Posterior vena cava (tissue), 2 donors: ENCODE measurements at regions not wholly inside any gene's neighbourhood (a gene's known extent, or its start where the extent isn't known, plus 50 kb on each side); places are given as distances from the start of the nearest gene placed in this dataset.

ENCODE experiments used
- DNase-seq: peaks from one replicate; pipeline ENCODE4 v3.0.0-alpha.2; 2020; ENCODE audit warnings: low spot score
- intact Hi-C, 2 donors: fragments of 100-400 bp; cut with DNase I; formaldehyde crosslinking; loops; one replicate each; pipeline versions ENCODE4 v1.14.1 to v1.14.2; 2022 to 2023
- donor health status: DM: yes; HTN: yes; CAD: no.
- donor health status: DM: yes; HTN: yes; CAD: no.

DNA sequence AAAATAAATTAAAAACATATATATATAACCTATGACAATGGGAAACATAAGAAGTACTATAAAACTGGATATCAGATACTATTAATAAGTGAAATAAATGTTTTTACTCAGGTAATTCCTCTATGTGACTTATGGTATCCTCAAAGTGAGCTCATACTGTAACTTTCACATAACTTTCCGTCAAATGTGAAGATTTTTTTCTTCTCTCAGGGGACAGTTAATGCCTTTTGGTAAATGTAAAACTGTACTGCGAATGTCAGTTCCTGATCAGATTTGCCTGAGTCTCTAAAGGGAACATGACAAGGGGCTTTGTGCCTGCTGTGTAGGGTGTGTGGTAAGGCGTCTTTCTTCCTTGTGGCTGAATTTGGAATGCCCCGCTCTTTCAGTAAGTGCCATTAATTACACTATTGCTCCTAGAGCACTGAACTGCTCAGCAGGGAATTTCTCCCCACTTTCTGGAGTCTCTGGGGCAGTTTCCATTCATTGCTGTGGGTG is 271.8 kb downstream of the PRL start:
- DNase-seq: no peak
- intact Hi-C loops: no loop called here

DNA sequence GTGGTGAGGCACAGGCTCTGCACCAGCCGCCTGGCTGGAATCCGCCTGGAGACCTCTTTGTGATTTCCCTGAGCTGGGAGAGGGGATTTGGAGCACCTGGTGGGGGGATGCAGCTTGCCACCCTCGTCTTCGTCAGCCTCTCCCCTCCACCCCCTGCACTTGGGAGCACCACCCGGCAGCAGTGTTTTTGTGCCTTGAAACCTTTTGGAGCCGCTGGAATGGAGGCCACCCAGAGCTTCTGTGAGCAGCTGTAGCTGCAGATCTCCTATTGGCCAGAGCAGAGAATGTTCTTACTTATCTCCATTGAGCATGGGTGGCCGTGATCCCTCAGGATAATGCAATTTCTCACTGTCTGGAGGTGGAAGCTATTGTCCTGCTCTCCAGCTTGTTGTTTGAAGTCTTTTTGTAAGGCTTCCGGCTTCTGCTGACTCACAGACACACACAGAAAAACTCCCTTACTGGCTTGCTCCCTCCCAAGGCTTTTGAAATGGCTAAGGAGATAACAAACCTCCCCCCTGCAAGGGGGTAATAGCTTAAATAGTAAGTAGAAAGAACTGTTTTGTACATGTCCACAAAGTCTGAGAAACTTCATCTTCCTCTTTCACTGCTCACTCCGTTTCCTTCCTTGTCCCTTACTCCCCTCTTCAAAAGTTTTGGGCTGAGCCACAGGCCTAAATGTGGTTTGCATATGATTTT is 271.2 kb downstream of the PRL start:
- intact Hi-C loops: no loop called here

DNA sequence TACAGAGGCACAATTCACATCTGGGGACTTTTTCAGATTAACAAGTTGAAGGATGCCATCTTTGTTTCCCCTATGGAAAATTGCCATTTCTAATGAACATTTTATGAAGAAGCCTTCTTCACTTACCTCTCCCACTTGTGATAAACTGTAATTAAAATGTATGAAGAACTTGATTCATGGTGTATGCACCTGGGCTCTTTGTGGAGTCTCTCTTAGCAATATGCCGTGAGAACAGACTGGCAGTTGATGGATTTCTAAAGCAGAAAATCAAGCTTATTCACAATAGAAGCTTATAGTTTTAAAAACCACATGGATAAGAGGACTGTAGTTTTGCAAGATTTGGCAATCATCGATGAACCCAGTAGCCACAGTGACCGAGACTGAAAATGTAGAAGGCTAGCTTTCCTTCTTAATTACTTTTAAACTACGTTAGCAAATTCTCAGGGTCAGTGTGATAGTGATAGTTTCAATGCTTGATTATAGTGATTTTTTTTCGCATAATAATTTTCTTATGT is 270.6 kb downstream of the PRL start:
- DNase-seq: no peak
- intact Hi-C loops: no loop called here

More for the DNA sequence above, 271.2 kb downstream of the PRL start:
- DNase-seq: no peak

DNA sequence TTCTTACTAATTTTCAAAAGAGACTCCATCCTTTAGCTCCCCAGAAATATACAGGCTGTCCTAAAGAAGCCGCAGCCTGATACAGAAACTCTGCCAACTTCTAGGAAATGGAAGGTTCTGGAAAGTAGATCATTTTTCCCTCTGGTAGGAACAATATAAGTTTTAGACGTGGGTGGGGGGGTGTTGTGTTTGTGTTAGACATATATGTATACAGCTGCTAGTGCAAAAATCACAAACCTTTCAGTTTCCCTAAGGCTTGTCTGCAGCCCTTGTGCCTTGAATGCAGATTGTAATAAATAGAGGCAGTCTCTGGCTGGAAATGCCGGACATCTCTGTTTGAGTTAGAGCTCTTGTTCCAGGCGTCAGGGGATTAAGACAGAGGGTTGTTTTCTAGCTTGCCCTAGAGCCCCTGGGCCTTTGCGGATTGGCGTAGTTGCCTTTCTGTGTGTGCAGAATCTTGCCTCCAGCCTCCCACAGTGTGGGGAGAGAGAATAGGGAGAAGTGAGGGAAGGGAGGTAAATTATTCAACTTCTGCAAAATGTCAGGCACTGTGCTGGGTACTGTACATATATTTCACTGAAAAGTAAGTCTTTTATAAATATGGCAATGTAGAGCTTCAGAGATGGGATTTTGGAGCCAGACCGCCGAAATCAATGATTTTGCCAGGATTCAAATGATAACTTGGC is 269.7 kb downstream of the PRL start:
- DNase-seq: no peak
- intact Hi-C loops: no loop called here

DNA sequence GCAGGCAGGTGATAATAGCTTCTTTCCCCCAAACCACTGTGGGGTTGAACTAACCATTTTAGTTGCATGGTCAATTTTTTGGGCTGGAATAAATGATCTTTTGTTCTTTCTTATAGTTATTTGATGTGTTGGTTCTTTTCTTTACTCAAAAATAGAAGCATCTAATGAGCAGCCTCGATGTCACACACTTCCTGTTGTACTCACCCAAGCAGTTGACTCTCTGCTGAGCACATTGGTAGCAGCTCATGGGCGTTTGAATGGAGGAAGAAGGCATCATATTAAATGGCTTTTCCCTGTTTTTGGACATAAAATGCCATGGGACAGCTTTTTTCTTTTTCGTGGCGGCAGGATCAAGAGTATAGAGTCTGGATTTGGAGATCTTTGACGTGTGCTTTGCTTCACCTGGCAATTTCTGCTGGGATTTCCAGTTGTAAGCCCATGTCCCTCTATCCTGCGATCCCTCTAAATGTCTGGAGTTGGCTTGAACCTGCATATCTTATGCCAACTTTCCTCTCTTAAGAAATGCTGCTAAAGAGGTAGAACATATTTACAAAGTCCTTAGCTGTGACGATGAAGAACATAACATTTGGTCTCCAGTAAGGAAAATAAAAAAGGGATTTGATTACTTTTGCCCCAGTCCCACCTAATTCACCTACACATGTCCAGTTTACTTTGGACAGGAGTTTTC is 268.3 kb downstream of the PRL start:
- DNase-seq: no peak
- intact Hi-C loops: no loop called here

DNA sequence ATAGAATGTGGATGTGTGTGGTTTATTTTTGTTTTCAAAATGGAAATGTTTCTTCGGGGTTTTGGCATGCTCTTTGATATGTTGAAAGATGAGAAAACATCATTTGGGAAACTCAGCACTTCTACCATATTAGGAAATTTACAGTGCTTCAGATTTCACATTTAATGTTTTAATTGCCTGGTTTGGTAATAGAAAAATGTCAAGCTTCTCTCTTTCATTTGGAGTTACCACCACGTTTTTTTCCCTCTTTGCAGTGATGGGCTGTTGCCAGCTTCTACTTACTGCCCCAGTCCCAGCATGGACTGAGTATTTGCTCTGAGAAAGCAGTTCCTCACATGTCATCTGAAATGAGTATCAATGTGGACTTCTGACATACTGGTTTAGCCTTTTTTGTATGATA is 267.7 kb downstream of the PRL start:
- DNase-seq: no peak
- intact Hi-C loops: no loop called here

DNA sequence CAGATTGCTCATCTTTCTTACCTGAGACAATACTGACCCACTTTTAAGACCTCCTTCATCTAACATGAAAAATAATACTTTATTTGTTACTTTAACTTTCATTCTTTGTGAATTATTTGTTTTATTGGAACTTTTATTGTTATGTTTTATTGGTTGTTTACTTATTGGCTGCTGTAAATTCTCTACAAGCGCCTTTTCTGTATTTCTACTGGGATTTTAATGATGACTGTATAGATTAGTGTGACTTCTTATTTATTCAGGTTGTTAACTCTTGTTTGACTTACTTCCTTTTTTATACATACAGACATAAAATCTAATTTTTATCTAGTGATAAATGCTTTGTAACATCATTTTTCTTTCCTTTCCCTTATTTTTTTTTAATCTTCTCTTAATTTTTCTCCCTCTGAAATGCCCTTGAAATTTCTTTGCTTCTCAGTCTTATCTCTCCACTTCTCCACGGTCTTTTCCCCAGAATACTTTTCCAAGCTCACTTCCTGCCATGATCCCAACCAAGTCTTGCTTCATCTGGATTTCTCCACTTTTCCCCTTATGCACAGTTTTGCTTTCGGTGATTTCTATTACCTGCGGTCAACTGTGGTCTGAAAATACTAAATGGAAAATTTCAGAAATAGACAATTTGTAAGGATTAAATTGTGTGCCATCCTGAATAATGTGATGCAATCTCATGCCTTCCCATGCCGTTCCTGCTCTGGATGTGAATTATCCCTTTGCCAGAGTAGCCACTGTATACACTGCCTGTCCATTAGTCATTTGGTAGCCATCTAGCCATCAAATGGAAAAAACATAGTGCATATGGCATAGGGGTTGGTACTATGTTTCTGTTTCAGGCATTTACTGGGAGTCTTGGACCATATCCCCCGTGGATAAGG is 265.9 kb downstream of the PRL start:
- no peak for DNase-seq
- intact Hi-C loops: no loop called here

DNA sequence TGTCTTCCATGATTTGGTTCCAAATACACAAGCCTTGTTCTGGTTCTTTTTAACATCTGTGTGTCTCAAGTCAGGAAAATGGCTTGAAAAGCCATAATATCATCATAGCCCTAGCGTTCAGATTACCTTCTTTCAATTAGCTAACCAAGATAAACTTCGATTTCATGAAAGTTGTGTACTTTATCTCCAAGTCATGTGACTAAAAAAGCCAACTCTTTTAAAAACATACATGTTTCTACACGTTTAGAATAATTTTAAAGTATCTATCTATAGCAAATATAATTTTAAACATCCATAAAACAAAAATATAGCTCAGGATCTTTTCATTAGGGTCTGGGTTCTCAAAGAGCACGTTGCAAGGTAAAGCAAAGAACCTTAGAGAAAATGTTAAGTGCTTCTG is 261.1 kb downstream of the PRL start:
- intact Hi-C loops: no loop called here
- DNase-seq: no peak

DNA sequence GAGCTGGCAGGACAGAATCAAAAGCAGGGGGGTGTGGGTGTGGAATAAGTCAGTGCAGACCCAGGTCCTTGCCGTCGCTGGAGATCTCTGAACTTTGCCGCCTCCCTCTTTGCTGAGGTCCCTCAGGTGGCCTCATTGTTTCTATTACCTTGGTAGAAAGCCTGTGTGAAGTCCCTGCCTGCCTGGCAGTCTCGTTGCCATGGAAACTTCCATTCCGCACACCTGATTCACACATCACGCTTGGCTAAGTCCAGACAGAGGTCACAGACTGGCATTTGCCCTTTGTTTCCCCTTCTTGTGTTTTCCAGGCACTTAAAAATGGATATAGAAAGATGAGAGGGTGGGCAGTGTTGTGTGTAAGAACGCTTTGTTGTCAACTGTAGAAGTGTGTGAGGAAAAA is 260.6 kb downstream of the PRL start:
- no peak for DNase-seq
- intact Hi-C loops: no loop called here

DNA sequence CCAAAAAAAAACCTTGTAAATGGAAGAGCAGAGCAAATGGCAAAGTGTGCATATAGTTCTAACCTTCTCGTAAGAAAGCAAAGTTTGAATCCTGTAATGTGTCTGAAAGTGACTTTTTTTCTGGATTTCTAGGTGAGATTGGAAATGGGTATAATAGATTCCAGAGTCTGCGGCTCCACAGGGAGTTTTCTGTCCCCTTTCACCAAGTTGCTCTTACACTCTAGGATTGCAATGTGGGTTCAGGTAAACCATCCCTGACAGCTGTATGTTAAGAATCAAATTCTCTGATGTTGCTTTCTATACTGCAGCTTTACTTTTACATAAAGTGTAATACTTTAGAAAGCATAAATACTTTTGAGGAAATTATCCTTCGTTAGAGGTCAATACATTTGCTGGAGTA is 260.1 kb downstream of the PRL start:
- DNase-seq: no peak
- intact Hi-C loops: no loop called here

DNA sequence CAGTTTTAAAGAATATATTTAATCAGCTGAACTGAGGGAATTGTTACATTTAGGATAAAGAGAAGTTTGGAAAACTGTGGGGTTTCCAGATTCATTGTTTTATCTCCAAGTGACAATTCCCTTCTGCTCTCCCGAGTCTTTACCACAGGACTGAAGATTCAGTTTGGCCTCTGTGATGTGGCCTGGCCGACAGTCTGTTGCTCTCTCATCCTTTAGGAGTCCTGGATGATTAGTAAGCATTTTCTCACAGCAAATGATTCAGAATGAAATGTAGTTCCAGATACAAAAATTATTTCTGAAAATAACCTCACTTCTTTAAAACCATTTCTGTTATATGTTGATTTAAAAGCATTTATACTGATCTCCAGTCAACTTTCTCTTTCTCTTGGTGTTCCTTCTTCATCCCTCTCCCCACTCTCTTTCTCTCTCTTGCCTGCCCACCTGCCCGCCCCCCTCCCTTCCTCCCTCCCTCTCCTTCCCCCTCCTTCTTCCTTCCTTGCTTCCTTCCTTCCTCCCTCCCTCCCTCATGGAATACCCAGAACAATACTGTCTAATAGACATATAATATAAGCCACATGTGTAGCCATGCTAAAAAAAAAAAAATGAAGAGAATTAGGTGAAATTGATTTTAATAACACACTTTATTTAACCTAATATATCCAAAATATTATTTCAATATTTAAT is 254.9 kb downstream of the PRL start:
- no peak for DNase-seq
- intact Hi-C loops: loop anchor here in 1 of 2 donors (5.0 kb wide), 1 partner anchor 1105 kb away; no protein-coding TSS in a partner anchor

DNA sequence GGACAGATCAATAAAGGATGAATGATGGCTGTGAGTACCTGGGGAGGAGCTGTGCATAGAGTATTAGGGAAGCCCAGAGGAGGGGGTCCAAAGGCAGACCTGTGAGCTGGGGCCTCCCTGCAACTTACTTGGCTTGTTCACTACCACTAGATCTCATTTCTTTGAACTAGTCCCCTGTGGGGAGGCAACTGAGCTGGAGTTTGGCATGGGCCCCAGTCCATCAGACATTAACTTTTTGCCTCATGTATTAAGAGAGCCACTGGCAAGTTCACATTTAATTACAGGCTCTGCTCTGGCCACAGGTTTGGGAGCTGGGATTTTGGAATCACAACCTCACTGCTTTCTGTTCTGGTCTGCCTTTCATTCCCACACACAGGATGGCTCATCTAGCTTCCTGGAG is 254.1 kb downstream of the PRL start:
- DNase-seq: no peak
- intact Hi-C loops: loop anchor here in 1 of 2 donors (5.0 kb wide), 1 partner anchor 1105 kb away; no protein-coding TSS in a partner anchor

DNA sequence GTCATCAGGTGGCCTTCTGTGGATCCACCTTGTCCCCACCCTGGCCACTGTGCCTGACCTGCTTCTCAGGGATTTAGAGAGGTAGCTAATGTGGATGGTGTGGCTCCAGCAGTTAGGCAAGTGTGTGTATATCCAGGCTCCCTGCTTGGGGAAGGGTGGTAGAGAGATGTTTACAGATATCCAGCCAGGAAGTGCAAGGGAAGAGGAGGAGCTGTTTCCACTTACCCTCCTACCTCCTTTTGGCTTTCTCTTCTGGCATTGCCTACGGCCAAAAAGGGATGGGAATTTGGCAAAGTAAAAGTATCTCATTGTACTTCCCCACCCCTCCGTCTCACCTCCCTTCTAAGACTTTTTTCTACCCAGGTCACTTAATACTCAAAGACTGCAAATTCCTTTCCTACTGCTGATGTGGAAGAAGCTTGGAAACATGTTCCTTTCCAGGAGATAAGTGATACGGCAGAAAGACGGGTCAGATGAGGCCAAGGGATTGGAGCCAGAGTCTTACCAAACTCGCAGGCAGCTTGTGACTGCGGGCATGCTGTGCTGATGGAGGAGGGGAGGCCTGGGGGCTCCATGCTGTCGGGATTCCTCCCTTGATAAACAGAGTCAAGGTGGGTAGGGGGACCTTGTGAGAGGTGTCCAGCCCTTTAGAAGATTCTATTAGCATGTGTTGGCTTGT is 253.4 kb downstream of the PRL start:
- intact Hi-C loops: loop anchor here in 1 of 2 donors (5.0 kb wide), 1 partner anchor 1106 kb away; no protein-coding TSS in a partner anchor
- DNase-seq: no peak

DNA sequence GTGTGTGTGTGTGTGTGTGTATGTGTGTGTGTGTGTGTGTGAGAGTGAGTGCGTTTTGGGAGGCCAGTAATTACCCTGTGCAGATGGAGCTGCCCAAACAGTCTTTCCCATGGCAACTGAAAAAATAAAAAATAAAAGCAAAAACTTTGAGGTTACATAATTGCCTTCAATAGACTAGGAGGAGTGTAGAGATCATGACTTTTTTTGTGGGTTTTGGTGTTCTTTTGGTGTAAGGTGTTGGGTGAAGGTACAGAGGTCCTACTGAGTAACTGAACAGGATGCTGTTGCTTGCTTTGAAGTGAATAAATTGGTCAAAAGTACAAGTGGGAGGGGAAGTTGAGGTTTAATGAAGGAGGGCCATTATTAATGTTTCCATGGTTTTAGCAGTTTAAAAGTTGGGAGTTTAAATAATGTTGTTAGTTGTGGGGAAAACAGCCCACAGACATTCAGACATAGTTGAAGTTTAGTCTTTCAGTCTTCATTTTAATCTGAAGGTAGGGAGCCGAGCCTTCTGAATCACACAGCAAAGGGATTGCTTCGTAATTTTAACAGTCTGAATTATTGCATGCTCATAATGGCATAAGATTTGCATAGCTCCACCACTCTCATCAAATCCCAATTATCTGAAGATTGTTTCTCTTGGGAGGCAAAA is 251.4 kb downstream of the PRL start:
- no peak for DNase-seq
- intact Hi-C loops: no loop called here

DNA sequence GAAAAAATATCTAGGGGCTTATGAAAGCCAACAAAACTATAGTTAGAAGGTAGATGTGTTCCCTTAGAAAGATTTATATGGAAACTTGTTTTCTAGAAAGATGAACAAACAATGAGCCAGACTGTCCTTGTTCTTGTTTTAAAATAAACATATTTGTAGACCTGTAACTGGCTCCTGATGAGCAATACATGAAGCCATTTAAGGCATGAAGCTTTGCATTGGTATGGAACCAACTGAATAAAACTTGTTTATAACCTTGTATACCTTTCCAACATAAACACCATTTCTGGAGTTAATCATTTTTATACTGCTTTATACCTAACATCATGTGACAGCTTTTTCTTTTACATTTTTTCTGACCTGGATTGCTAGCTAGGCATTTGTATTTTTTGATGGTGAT is 247.8 kb downstream of the PRL start:
- intact Hi-C loops: no loop called here
- DNase-seq: no peak

DNA sequence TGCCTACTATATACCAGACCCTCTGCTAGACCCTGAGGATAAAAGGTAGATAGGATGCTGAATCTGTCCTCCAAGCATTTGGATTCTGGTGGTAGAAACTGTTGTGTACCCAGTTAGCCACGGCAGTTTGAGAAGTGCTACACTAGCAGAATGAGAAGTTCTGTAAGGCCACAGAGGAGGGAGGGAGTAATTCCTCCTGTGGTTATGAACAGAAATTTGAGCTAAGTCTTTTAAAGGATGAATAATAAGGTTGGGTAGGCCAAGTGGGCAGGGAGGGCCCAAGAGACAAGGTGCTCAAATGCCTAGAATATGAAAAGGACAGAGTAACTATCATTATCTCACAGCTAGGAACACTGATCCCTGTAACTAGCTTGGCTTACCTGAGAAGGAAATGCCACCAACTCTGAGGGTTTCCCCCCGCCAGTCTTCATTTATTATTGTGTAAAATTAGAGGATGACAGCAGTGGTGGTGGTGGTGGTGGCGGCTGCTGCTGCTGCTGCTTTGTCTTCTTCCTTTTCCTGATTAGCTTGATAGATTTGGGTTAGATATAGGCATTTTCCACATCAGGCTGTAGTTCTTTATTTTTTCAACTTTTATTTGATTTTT is 243.3 kb downstream of the PRL start:
- intact Hi-C loops: no loop called here
- DNase-seq: no peak

DNA sequence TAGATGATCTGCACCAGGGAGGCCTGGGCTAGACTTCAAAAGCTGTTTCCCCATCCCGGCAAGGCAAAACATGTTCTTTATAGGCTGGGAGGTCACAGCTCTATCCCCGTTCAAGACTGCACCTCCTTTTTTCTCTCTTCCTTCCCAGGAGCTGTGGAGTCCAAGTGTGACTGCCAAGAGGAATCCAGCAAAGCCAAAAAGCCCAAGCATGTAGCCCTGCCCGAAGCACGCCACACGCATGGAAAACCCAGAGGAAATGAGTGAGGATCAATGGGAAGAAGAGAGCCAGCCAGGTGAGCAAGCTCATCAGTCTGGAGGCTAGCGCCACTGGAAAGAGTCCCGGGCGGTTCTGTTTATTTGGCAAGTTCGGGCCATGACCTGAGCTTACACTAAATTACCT is 240.4 kb downstream of the PRL start:
- DNase-seq: no peak
- intact Hi-C loops: no loop called here
